NOMO-1 treated with DMSO at 0.1 percent for 48 hours (cell line): ENCODE measurements at regions not wholly inside any gene's neighbourhood (a gene's known extent, or its start where the extent isn't known, plus 50 kb on each side); places are given as distances from the start of the nearest gene placed in this dataset.
"Not testable (repeated sequence)": the region's sequence is repeated elsewhere in the genome, so short reads cannot be mapped to it uniquely, and the experiment has no call there.

Experiments used
- DNase-seq: peaks from one replicate; lab custom pipeline; 2025; ENCODE audit not compliant: unreplicated experiment; lab: John Stamatoyannopoulos, UW

GRCh38 chr10:3954615-3955014, 169.6 kb upstream of the KLF6 start:
- no peak for DNase-seq

- not testable (repeated sequence) for DNase-seq
Observed at GRCh38 chr10:3954007-3954406, 169.0 kb upstream of the KLF6 start.

GRCh38 chr10:3951993-3952392, 167.0 kb upstream of the KLF6 start:
- DNase-seq, result no peak

- no peak for DNase-seq
Observed at GRCh38 chr10:3950676-3951275, 165.8 kb upstream of the KLF6 start.

- DNase-seq, result no peak
Observed at GRCh38 chr10:3949711-3950110, 164.7 kb upstream of the KLF6 start.

GRCh38 chr10:3948843-3949242, 163.8 kb upstream of the KLF6 start:
- no peak for DNase-seq

- no peak for DNase-seq
Observed at GRCh38 chr10:3946234-3947229, 161.5 kb upstream of the KLF6 start.

- DNase-seq, result no peak
Observed at GRCh38 chr10:3945026-3945425, 160.0 kb upstream of the KLF6 start.

GRCh38 chr10:3944591-3944990, 159.6 kb upstream of the KLF6 start:
- DNase-seq, result no peak

- DNase-seq, result no peak
Observed at GRCh38 chr10:3943695-3944257, 158.8 kb upstream of the KLF6 start.

- DNase-seq, result no peak
Observed at GRCh38 chr10:3942937-3943489, 158.0 kb upstream of the KLF6 start.

GRCh38 chr10:3941676-3942075, 156.7 kb upstream of the KLF6 start:
- DNase-seq, result no peak

- DNase-seq, result no peak
Observed at GRCh38 chr10:3936422-3937040, 151.5 kb upstream of the KLF6 start.

- DNase-seq, result no peak
Observed at GRCh38 chr10:3935933-3936359, 150.9 kb upstream of the KLF6 start.

GRCh38 chr10:3935141-3935540, 150.1 kb upstream of the KLF6 start:
- DNase-seq, result no peak

GRCh38 chr10:3933733-3934132, 148.7 kb upstream of the KLF6 start:
- DNase-seq, result no peak

- DNase-seq, result no peak
Observed at GRCh38 chr10:3932597-3933375, 147.8 kb upstream of the KLF6 start.

GRCh38 chr10:3931901-3932300, 146.9 kb upstream of the KLF6 start:
- no peak for DNase-seq

- no peak for DNase-seq
Observed at GRCh38 chr10:3931224-3931623, 146.2 kb upstream of the KLF6 start.

GRCh38 chr10:3928569-3928968, 143.6 kb upstream of the KLF6 start:
- no peak for DNase-seq
